ENCODE measurements at regions not wholly inside any gene's neighbourhood (a gene's known extent, or its start where the extent isn't known, plus 50 kb on each side); places are given as distances from the start of the nearest gene placed in this dataset.

DNA sequence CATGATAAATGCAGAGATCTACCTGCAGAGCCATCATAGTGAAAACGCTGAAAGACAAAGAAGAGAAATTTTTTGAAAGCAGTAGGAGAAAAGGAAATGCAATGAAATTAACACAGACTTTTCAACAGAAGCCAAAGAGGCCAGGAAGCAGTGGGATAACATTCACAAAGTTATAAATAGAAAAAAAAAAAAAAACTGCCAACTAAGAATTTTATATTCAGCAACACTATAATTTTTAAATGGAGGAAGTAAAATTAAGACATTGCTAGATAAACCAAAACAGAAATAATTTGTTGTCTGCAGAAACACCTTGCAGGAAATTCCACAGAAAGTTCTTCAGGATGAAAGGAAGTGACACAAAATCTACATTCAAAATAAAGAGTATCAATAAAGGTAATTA, 591.5 kb upstream of the ID4 start:
- no peak for TF ChIP-seq EP300 (IDR thresholded peaks at IDR 0.05; ENCODE audit: borderline replicate concordance)
- TF ChIP-seq CREB1 (IDR thresholded peaks at IDR 0.05; ENCODE audit: low read depth): no peak

DNA sequence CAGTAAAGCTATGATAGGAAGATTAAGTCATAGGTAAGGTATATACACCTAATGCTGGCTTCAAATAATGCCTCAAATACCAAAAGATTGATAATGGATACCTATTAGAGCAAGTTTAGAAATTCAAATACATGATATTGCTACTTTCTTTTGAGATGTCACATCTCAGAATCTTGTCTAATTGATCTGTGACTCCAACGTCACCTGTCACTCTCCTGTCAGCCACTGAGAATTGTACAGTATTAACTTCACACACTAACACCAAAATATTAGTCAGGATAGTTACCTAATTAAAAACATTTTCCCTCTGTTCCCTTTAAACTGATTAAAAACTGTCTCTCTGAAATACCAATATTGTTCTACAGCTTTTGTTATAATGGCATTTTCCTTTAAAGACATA, 575.5 kb upstream of the ID4 start:
- TF ChIP-seq NFIC (IDR thresholded peaks at IDR 0.05): no peak
- TF ChIP-seq, protein P1, sequence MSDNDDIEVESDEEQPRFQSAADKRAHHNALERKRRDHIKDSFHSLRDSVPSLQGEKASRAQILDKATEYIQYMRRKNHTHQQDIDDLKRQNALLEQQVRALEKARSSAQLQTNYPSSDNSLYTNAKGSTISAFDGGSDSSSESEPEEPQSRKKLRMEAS (IDR thresholded peaks at IDR 0.05): no peak
- no peak for TF ChIP-seq FOXM1 (IDR thresholded peaks at IDR 0.05; ENCODE audit: borderline replicate concordance, low read depth)
- no peak for TF ChIP-seq EGR1 (IDR thresholded peaks at IDR 0.05)
- TF ChIP-seq TEAD4 (IDR thresholded peaks at IDR 0.05): no peak
- no peak for TF ChIP-seq CEBPB (IDR thresholded peaks at IDR 0.05)
- TF ChIP-seq ZBTB7A (IDR thresholded peaks at IDR 0.05; ENCODE audit: low read depth): no peak
- TF ChIP-seq YY1 (IDR thresholded peaks at IDR 0.05; ENCODE audit: low read depth): no peak
- TF ChIP-seq, protein P2, sequence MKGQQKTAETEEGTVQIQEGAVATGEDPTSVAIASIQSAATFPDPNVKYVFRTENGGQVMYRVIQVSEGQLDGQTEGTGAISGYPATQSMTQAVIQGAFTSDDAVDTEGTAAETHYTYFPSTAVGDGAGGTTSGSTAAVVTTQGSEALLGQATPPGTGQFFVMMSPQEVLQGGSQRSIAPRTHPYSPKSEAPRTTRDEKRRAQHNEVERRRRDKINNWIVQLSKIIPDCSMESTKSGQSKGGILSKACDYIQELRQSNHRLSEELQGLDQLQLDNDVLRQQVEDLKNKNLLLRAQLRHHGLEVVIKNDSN (IDR thresholded peaks at IDR 0.05): no peak
- no peak for TF ChIP-seq EP300 (IDR thresholded peaks at IDR 0.05; ENCODE audit: borderline replicate concordance)

DNA sequence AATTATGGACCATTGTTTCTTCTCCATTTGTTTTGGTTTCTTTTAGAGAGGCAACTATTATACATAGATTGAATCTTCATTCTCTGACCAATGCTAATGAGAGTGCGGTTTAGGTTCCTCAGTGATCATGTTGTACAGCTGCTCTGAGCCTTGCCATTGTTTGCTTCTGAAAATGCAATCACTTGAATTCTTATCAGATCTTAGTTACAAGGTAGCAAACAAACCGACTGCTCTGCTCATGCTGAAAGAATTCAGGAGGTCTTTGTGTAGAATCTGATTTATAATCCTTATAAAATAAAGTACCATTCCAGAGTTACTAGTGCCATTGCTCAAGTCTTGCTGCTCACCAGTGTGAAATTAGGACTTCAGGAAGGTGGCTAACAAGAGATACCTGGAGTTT, 569.1 kb upstream of the ID4 start:
- TF ChIP-seq CEBPB (IDR thresholded peaks at IDR 0.05): no peak
- TF ChIP-seq, protein P1 (IDR thresholded peaks at IDR 0.05): no peak
- TF ChIP-seq, protein P3, sequence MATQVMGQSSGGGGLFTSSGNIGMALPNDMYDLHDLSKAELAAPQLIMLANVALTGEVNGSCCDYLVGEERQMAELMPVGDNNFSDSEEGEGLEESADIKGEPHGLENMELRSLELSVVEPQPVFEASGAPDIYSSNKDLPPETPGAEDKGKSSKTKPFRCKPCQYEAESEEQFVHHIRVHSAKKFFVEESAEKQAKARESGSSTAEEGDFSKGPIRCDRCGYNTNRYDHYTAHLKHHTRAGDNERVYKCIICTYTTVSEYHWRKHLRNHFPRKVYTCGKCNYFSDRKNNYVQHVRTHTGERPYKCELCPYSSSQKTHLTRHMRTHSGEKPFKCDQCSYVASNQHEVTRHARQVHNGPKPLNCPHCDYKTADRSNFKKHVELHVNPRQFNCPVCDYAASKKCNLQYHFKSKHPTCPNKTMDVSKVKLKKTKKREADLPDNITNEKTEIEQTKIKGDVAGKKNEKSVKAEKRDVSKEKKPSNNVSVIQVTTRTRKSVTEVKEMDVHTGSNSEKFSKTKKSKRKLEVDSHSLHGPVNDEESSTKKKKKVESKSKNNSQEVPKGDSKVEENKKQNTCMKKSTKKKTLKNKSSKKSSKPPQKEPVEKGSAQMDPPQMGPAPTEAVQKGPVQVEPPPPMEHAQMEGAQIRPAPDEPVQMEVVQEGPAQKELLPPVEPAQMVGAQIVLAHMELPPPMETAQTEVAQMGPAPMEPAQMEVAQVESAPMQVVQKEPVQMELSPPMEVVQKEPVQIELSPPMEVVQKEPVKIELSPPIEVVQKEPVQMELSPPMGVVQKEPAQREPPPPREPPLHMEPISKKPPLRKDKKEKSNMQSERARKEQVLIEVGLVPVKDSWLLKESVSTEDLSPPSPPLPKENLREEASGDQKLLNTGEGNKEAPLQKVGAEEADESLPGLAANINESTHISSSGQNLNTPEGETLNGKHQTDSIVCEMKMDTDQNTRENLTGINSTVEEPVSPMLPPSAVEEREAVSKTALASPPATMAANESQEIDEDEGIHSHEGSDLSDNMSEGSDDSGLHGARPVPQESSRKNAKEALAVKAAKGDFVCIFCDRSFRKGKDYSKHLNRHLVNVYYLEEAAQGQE (IDR thresholded peaks at IDR 0.05; ENCODE audit: low read depth): no peak
- TF ChIP-seq TEAD4 (IDR thresholded peaks at IDR 0.05): no peak
- no peak for TF ChIP-seq RAD21 (IDR thresholded peaks at IDR 0.05; ENCODE audit: low read depth)
- no peak for TF ChIP-seq YY1 (IDR thresholded peaks at IDR 0.05; ENCODE audit: low read depth)
- TF ChIP-seq, protein P2 (IDR thresholded peaks at IDR 0.05): no peak
- TF ChIP-seq CREB1 (IDR thresholded peaks at IDR 0.05; ENCODE audit: low read depth): no peak

DNA sequence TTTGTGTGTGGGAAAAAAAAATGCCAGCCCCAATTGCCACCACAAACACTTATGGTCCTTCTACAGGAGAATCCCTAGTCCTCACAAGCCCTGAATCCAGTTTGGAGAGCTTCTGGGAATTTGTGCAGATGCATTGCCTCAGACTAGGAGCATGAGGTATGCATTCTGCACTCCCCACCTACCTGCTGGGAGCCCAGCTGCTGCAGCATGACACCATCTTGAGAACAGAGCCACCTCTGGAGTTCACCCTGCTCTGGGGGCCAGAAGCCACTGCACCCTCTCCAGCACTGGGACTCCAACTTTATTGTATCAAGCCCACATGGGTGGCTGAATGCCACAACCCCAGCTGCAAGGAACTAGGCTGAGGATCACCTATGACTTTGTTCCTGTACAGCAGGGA, 568.5 kb upstream of the ID4 start:
- TF ChIP-seq RAD21 (IDR thresholded peaks at IDR 0.05; ENCODE audit: low read depth): no peak

DNA sequence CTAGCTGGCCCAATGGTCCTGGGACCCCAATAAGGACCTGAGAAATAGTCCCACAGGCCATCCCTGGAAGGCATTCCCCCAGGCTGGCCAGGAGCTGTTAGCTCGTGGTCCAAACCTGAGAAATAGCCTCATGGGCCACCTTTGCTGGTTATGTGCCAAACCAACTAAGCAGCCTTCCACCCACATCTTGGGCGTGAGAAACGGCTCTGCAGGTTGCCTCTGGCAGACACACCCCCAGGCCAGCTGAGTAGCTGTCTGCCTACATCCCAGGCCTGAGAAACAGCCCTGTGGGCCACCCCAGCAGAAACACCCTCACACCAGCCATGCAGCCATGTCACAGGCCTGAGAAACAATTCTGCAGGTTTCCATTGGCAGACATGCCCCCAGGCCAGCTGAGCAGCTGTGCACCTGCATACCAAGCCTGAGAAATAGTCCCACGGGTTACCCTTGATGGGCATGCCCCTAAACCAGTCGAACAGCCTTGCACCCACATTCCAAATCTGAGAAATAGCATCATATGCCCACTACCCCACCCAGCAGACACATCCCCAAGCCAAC, 567.8 kb upstream of the ID4 start:
- TF ChIP-seq CEBPB (IDR thresholded peaks at IDR 0.05) (no peak), YY1 (IDR thresholded peaks at IDR 0.05; ENCODE audit: low read depth) (no peak), TAF1 (IDR thresholded peaks at IDR 0.05; ENCODE audit: low read depth) (no peak), RAD21 (IDR thresholded peaks at IDR 0.05; ENCODE audit: low read depth) (no peak), EGR1 (IDR thresholded peaks at IDR 0.05) (no peak), EP300 (IDR thresholded peaks at IDR 0.05; ENCODE audit: borderline replicate concordance) (no peak), FOXM1 (IDR thresholded peaks at IDR 0.05; ENCODE audit: borderline replicate concordance, low read depth) (no peak), TCF12 (IDR thresholded peaks at IDR 0.05; ENCODE audit: low read depth) (no peak), ZBTB7A (IDR thresholded peaks at IDR 0.05; ENCODE audit: low read depth) (no peak), TEAD4 (IDR thresholded peaks at IDR 0.05) (no peak), CREB1 (IDR thresholded peaks at IDR 0.05; ENCODE audit: low read depth) (no peak), NFIC (IDR thresholded peaks at IDR 0.05) (no peak)
- TF ChIP-seq, protein P2 (IDR thresholded peaks at IDR 0.05): no peak
- TF ChIP-seq, protein P3 (IDR thresholded peaks at IDR 0.05; ENCODE audit: low read depth): no peak
- TF ChIP-seq, protein P1 (IDR thresholded peaks at IDR 0.05): no peak

DNA sequence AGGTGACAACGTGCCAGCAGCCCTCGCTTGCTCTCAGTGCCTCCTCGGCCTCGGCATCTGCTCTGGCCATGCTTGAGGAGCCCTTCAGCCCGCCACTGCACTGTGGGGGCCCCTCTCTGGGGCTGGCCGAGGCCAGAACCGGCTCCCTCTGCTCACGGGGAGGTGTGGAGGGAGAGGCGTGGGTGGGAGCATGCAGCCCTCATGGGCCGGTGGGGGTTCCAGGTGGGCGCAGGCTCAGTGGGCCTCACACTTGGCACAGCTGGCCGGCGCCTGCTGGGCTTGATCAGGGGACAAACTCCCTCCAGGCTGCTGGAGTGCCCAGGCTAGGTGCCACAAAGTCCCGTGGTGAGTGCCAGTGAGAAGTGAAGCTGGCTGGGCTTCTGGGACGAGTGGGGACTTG, 566.6 kb upstream of the ID4 start:
- TF ChIP-seq FOXM1 (IDR thresholded peaks at IDR 0.05; ENCODE audit: borderline replicate concordance, low read depth) (no peak), TAF1 (IDR thresholded peaks at IDR 0.05; ENCODE audit: low read depth) (no peak), TCF12 (IDR thresholded peaks at IDR 0.05; ENCODE audit: low read depth) (no peak), EGR1 (IDR thresholded peaks at IDR 0.05) (no peak), CREB1 (IDR thresholded peaks at IDR 0.05; ENCODE audit: low read depth) (no peak), CEBPB (IDR thresholded peaks at IDR 0.05) (no peak), YY1 (IDR thresholded peaks at IDR 0.05; ENCODE audit: low read depth) (no peak), NFIC (IDR thresholded peaks at IDR 0.05) (no peak), EP300 (IDR thresholded peaks at IDR 0.05; ENCODE audit: borderline replicate concordance) (no peak), TEAD4 (IDR thresholded peaks at IDR 0.05) (no peak), ZBTB7A (IDR thresholded peaks at IDR 0.05; ENCODE audit: low read depth) (no peak)
- TF ChIP-seq, protein P3 (IDR thresholded peaks at IDR 0.05; ENCODE audit: low read depth): no peak
- TF ChIP-seq, protein P1 (IDR thresholded peaks at IDR 0.05): no peak
- TF ChIP-seq, protein P2 (IDR thresholded peaks at IDR 0.05): no peak
